ENCODE measurements at regions not wholly inside any gene's neighbourhood (a gene's known extent, or its start where the extent isn't known, plus 50 kb on each side); places are given as distances from the start of the nearest gene placed in this dataset.

- no peak overlapping the region for H2AFZ ChIP-seq (ENCODE audit: low read length)
- no peak overlapping the region for H3K9ac ChIP-seq (ENCODE audit: insufficient read depth, low read depth, low read length)
- in situ Hi-C loops (cut with HindIII; ENCODE audit: extremely low pct_ligation_motif_present, low pct_unique_long_range_greater_than_20kb) (no loop called here), intact Hi-C loops (cut with micrococcal nuclease; ENCODE audit: unreplicated experiment) (no loop called here)
- H4K20me1 ChIP-seq (ENCODE audit: insufficient read depth, low read length), result no peaks in the 10 kb centered on the region
- DNase-seq (ENCODE audit: low spot score) (no peak), ATAC-seq (no peak), FAIRE-seq (no peak)
- H3K4me3 ChIP-seq (replicated peaks in 1 of 3; ENCODE audit: insufficient read depth in 1 of 3, low read depth in 2 of 3, low read length in 3 of 3), result no peak overlapping the region
- H3K27ac ChIP-seq (ENCODE audit: extremely low read length, insufficient read depth, low read length), result no peak overlapping the region
- POLR2A ChIA-PET, result no interaction called here
- no TSS peak for BruUV-seq (replicated peaks)
- 0 out of 5 replicates have a peak, but pooled peaks cover 0 to 1% of the 10 kb centered on the region in 2 experiments for H3K27me3 ChIP-seq (ENCODE audit: control insufficient read depth in 1 of 2, insufficient read depth in 2 of 2, low read length in 2 of 2)
- H3K4me2 ChIP-seq (ENCODE audit: low read depth, low read length), result no peak overlapping the region
- H3K36me3 ChIP-seq (replicated peaks in 1 of 2; ENCODE audit: control insufficient read depth in 1 of 2, insufficient read depth in 2 of 2, low read length in 2 of 2), result no peaks in the 10 kb centered on the region
- H3K9me3 ChIP-seq (ENCODE audit: low read length), result no peaks in the 10 kb centered on the region
- CTCF ChIA-PET (ENCODE audit: low intra/inter-chr PET ratio, low total read pairs), result no interaction called here
- WGBS (ENCODE audit: low lambda C conversion rate), result 29% methylated on average over 2 of the region's 2 CpGs
- H3K4me1 ChIP-seq (ENCODE audit: insufficient read depth, low read length), result 0 out of 2 replicates have a peak, but pooled peaks cover 4% of the 10 kb centered on the region
- H3K79me2 ChIP-seq (ENCODE audit: insufficient read depth, low read length), result no peaks in the 10 kb centered on the region
- no peak for TF ChIP-seq IRF1 (CRISPR knock-in tag; IDR thresholded peaks at IDR 0.05; ENCODE audit: low read depth)
- no peak for TF ChIP-seq SOX5 (CRISPR knock-in tag; IDR thresholded peaks at IDR 0.05; ENCODE audit: borderline replicate concordance)
- TF ChIP-seq SALL2 (CRISPR knock-in tag; IDR thresholded peaks at IDR 0.05), result no peak
- TF ChIP-seq ZNF629 (CRISPR knock-in tag; conservative IDR thresholded peaks at IDR 0.05), result no peak
- TF ChIP-seq DDIT3 (CRISPR knock-in tag; IDR thresholded peaks at IDR 0.05), result no peak
- TF ChIP-seq ATF4 (CRISPR knock-in tag; IDR thresholded peaks at IDR 0.05), result no peak
- no peak for TF ChIP-seq HBP1 (CRISPR knock-in tag; IDR thresholded peaks at IDR 0.05; ENCODE audit: low read depth)
- no peak for TF ChIP-seq ZFP36L1 (CRISPR knock-in tag; IDR thresholded peaks at IDR 0.05)
- no peak for TF ChIP-seq ZNF232 (CRISPR knock-in tag; IDR thresholded peaks at IDR 0.05; ENCODE audit: borderline replicate concordance)
- TF ChIP-seq SP2 (CRISPR knock-in tag; IDR thresholded peaks at IDR 0.05), result no peak
- TF ChIP-seq ZNF441 (CRISPR knock-in tag; IDR thresholded peaks at IDR 0.05; ENCODE audit: borderline replicate concordance), result no peak
- no peak for TF ChIP-seq ZNF646 (CRISPR knock-in tag; IDR thresholded peaks at IDR 0.05)
- no peak for TF ChIP-seq SP140L (CRISPR knock-in tag; IDR thresholded peaks at IDR 0.05; ENCODE audit: borderline replicate concordance)
Observed at GRCh38 chr21:32083197-32083596, 195.7 kb downstream of the MIS18A start.
